Left lobe of liver (tissue), 2 donors: ENCODE measurements at regions not wholly inside any gene's neighbourhood (a gene's known extent, or its start where the extent isn't known, plus 50 kb on each side); places are given as distances from the start of the nearest gene placed in this dataset.
A peak's percentile ranks its signal among the peaks of the same experiment; 100 is the strongest.

ENCODE experiments used
- ATAC-seq: fragments of 200-7000 bp; cut with Tn5 transposase; one replicate; pipeline ENCODE4 v1.9.1; 2020; ENCODE audit warnings: mild to moderate bottlenecking, moderate library complexity
- DNase-seq: peaks from one replicate; pipeline ENCODE4 v3.0.0-alpha.2; 2020; ENCODE audit warnings: low spot score
- donor health status: DM: no; HTN: no; CAD: no; lungs with moderate emphysema.
- donor health status: DM: no; HTN: yes; CAD: no.

DNA sequence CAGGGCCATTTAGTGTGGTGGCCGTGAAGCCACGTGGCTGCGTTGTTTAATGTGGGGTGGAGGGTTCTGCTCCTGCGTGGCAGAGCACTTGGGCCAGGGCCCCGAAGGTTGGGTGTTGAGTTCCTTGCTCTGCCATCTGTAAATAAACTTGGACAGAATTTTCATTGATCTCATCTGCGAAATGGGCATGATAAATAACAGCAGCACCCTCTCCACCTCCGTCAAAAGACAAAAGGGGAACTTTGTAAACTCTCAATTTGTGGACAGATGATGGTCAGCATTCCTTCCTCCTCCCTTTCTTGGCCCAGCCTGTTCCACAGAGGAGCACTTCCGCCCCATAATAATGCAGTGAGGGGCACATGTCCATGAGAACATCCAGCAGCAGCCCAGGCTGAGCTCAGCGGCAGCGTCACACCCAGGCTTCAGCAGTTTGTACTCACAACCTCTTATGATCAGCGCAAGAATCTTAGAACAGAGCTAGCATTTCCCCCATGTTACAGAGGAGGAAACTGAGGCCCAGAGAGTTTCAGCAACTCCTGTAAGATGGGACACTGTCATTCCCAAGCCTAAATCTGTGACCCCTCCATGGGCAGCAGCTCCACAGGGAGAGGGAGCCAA, 874.5 kb downstream of the BRD1 start:
- DNase-seq (no peak), ATAC-seq (no peak)

GRCh38 chr22:48952256-48953102, 875.2 kb downstream of the BRD1 start:
- peak; percentile 31 for DNase-seq
- ATAC-seq = no peak

GRCh38 chr22:48951836-48952235, 875.8 kb downstream of the BRD1 start:
- DNase-seq (peak; percentile 15), ATAC-seq (no peak)

DNA sequence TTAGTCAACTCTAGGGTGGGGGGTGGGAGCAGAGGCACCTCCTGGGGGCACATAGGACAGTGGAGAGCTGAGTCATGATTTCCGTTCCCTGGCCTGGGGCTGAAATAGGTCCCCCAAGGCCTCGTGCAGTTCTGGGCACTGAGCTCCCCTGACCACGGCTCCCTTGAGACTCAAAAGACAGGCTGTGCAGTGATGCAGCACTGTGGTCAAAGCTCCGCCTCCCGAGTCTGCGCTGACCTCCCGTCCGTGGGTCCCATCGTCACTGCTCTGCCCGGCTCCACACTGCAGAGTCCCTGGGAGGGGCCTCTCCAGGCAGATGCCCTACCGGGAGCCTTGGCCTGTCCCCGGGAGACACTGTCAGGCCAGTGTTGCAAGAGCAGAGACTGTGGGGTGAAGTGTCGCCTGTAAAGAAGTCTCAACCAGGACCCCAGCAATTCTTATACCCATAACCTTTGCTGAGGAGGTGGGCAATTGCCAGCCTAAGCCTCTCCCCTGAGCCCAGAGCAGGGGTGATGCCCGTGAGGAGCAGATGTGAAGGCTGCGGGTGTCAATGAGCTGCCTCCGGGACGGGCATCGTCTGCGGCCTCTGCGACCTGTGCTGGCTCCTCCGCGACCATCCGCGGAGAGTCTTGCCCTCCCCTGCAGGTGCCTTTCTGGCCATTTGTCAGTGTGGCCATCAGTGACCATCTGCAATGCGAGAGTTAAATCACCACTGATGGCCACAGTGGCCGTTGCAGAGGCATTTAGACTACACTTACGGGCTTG, 877.3 kb downstream of the BRD1 start:
- ATAC-seq (no peak), DNase-seq (peak; percentile 29)

- DNase-seq = peak; percentile 23
Measured at GRCh38 chr22:48949375-48950149, 878.1 kb downstream of the BRD1 start.

GRCh38 chr22:48948575-48949170, 879.0 kb downstream of the BRD1 start:
- ATAC-seq = no peak
- peak; percentile 21 for DNase-seq

More at GRCh38 chr22:48949375-48950149, 878.1 kb downstream of the BRD1 start:
- ATAC-seq = no peak

GRCh38 chr22:48947636-48948035, 880.0 kb downstream of the BRD1 start:
- ATAC-seq (no peak), DNase-seq (no peak)

DNA sequence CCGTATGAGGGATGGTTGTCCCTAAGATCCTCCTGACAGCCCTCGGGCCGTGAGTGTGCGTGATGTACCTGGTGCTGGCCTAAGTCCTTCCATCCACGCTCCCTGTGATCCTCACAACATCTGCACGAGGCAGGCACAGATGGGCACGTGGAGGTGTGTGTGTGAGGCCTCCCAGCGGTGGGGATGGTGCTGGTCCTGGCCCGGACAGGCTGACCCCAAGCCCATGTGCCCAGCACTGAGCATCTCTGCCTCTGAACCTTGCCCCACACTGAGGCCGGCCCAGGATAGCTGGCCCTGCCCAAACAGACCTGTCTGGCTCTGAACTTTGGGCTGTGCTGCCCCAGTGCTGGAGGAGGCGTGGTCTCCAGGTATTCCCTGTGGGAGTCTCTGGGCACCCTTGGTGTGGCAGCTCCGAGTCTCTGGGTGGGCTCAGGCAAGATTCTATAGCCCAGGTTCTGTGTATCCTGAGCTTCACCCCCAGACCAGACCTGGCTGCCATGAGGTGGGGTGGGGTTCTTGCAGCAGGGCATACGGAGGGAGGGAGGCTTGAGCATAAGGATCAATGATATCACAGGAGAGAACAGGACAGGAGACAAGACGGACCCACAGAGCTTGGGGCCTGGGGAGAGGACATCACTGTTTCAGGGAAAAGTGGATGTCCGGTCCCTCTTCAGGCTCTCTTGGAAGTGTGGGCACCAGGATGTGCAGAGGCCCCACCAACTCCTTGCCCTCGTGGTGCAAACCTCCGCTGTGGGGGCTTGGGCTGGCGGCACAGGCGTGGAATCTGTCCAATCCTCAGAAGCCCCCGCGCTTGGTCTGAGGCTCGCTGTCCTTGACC, 881.8 kb downstream of the BRD1 start:
- ATAC-seq (peak; percentile 26), DNase-seq (peak; percentile 35)

DNA sequence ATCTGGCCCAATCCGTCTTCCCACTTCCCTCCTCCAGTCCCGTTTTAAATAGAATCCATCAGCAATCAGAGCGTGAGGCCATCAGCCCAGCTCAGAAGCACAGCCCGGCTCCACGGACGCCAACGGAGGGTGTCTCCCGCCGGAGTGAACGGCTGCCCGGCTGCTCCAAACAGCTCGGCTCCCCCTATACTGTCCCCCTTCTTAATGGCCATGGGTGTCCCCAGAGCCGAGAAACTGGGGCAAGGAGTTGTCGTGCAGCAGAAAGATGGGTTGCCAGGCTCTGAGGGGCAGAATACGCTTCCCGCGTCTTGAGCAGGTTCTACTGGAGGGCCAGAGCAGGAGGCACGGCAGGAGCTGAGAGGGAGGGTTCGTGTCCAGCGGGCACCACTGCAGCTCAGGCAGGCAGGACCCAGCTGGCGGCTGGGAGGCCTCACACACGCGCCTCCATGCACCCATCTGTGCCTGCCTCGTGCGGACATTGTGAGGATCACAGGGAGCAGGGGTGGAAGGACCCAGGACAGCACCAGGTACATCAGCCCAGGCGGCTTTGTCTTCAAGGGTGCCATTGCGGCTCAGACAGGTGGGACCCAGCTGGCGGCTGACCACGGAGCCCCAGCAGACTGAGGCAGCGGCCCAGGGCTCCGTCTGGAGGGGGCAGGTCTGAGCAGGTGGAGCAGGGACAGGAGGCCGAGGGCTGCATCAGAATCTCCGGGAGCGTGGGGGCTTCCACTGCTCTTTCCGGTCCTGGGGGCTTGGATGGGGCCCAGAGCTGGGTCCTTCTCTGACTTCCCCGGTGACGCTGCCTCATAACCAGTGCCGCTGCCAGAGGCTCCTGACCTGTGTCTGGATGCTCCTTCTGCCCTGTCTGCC, 882.7 kb downstream of the BRD1 start:
- DNase-seq (peak; percentile 24), ATAC-seq (no peak)

DNA sequence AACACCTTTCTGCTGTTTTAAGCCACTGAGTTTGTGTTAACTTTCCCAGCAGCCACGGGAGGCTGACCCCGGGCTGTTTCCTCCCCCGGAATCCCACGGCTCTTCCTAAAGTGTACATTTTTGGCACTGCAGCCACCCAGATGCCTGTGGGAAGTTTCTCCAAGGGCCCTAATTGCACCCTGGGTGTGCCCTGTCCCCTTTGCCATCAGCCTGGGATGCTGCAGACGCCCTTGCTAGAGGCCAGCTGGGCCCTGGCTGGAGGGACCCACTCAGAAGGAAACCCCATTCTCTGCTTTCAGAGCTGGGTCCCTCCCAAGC, 883.3 kb downstream of the BRD1 start:
- ATAC-seq (no peak), DNase-seq (no peak)

DNA sequence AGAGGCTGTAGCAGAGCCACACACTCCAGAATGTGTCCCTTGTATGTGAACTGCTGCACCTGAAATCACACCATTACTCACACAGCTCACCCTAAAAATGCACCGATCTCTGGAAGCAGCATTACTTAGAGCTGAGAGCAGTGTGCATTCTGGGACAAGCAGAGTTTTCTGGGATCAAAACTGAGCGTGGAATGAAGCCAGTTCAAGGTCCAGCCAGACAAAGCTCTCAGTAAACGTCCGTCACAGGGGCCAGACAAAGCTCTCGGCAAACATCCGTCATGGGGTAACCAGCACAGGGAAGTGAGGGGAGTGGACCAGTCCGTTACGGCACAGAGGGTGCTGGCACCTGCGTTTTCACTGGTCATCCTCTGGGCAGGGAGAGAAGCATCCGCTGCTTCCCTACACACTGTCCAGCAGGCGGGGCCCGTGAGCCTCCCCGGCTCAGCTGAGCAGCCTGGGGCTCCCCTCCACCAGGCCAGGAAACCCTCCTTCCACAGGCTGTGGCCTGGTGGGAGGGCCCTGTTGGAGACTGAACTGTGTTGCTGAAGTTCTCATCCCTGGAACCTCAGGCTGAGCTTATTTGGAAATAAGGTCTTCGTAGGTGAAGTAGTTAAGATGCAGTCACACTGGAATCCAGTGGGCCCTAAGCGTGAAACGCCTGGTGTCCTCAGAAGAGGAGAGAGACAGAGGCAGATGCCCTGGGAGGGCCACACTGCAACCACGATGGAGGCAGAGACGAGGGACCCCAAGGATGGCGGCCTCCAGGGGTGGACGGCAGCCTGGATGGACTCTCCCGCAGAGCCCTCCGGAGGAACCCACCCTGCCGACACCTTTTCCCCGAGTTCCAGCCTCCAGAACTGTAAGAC, 883.9 kb downstream of the BRD1 start:
- peak; percentile 53 for ATAC-seq
- peak; percentile 30 for DNase-seq

- DNase-seq (peak; percentile 35), ATAC-seq (no peak)
Measured at GRCh38 chr22:48942698-48943566, 884.7 kb downstream of the BRD1 start.

GRCh38 chr22:48941903-48942575, 885.6 kb downstream of the BRD1 start:
- peak; percentile 29 for DNase-seq
- ATAC-seq = no peak

DNA sequence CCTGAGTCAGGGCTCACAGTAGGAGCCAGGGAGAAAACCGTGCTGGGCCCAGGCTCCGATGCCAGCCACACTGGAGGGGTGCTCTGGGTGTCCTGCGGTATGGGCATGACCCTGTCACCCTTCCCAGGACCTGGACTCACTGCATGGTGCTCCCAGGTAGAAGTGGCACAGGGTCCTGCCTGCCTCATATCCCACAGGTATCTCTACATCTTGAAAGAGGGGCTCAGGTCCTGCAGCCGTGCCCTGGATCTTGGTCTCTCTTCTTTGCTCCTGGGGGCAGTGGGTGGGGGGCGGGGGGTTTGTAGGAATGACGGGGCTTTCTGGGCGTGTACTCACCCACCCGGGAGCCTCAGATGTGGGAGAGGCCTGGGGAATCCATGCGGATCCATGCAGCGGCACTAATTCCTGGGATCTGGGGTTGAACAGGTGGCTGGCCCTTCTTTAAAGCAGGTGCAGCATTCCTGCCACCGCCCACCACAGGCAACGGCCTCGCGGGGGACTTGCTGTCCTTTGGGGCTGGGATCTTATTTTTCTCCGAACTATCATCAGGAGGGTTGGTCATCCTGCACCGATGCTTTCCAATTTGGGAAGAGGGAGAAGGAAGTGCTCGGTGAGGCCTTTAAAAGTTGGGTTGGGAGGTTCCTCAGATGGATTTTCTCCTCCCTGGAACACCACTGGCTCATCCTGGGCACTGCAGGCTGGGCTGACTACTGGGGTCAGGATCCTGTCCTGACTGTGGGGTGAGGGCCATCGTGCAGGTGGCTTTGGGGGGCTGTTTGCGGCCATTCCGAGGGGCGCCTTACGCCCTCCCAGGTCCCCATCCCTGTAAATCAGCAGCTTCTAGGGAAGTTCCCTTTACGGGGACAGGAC, 886.4 kb downstream of the BRD1 start:
- ATAC-seq = no peak
- peak; percentile 29 for DNase-seq
